GM21390 (cell line): ENCODE measurements at regions not wholly inside any gene's neighbourhood (a gene's known extent, or its start where the extent isn't known, plus 50 kb on each side); places are given as distances from the start of the nearest gene placed in this dataset.
"Not testable (repeated sequence)": the region's sequence is repeated elsewhere in the genome, so short reads cannot be mapped to it uniquely, and the experiment has no call there.

ENCODE experiments used
- ATAC-seq: cut with Tn5 transposase; IDR thresholded peaks from one replicate; pipeline ENCODE4 v1.9.1; 2021; ENCODE audit not compliant: unreplicated experiment

DNA sequence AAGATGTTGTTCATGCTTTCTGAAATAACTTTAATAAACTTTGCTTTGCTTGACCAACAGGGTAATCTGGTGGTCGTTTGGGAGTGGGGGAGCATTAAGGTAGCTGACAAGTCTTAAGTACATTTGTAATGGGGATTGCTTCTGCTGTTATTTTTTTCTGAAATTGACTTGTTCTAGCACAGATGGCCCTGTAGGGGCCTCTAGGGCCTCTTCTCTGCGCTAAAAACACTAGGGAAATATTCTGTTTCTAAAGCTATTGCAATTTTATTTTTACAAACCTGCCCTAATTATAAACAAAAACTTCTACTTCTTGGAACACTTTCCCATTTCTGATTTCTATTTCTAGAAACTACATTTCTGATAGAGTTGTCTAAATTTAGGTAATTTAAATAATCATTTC, 191.3 kb upstream of the KCNJ3 start:
- ATAC-seq = no peak

- no peak for ATAC-seq
Observed at GRCh38 chr2:154518872-154519271, 179.6 kb upstream of the KCNJ3 start.

GRCh38 chr2:154520951-154521350, 177.5 kb upstream of the KCNJ3 start:
- ATAC-seq = not testable (repeated sequence)

- no peak for ATAC-seq
Observed at GRCh38 chr2:154526234-154526633, 172.3 kb upstream of the KCNJ3 start.

- ATAC-seq = no peak
Observed at GRCh38 chr2:154527962-154528361, 170.5 kb upstream of the KCNJ3 start.

- no peak for ATAC-seq
Observed at GRCh38 chr2:154532004-154532403, 166.5 kb upstream of the KCNJ3 start.

- no peak for ATAC-seq
Observed at GRCh38 chr2:154532763-154533162, 165.7 kb upstream of the KCNJ3 start.

DNA sequence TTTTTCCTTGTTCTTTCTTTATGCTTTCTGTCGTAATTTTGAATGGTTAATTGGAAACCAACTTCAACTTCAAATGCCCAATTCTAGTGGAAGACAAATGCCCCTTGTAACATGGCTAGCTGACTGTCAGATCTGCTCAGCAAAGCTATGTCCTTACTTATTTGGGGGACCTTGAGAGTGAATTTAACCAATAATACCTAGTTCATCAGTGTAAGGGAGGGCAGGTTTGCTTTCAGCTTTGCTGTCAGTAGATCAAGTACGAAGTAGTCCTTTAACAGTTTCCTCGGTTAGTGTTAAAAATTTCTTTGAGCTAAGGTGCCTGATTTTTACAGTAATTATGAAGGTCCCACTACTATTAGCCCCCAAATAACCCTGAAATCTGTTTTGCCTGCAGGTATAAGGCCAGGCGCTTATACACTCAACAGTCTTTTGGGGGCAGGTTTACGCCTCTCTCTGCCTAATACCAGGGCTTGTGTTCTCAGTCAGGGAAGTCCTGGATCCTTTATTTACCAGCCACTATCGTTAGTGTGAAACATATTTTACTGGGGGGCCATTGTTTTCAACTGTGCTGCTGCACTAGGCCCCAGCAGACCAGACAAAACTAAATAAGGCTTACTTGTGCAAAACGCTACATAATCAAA, 165.1 kb upstream of the KCNJ3 start:
- ATAC-seq = no peak

- ATAC-seq = no peak
Observed at GRCh38 chr2:154537024-154537423, 161.5 kb upstream of the KCNJ3 start.

DNA sequence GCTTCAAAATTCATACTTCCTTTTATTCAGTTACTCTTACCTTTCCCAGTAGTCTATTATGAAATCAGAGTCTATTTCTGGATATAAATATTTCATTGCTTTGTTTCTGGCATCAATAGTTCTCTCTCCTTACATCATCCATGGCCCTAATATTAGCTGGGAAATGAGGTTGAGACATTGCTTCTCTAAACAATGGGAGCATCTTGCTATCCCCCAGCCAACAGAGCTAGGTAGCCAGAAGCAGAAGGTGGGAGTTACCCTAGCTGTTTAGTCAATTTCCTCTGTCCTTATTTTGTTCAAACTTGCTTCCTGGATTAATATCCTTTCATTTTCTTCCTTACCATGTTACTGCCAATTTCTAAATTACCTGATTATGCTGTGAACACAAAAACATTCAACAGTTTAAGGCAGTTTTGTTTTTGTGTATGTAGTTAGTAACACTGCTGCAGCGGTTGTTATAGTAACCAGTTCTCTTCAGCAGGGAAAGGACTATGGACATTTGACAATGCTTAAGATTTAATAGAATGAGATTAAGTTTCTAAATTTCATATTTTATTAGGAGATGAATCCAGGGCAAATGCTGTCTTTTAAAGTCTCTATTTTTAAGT, 160.5 kb upstream of the KCNJ3 start:
- no peak for ATAC-seq

- no peak for ATAC-seq
Observed at GRCh38 chr2:154546341-154546740, 152.2 kb upstream of the KCNJ3 start.

GRCh38 chr2:154549869-154550268, 148.6 kb upstream of the KCNJ3 start:
- no peak for ATAC-seq

DNA sequence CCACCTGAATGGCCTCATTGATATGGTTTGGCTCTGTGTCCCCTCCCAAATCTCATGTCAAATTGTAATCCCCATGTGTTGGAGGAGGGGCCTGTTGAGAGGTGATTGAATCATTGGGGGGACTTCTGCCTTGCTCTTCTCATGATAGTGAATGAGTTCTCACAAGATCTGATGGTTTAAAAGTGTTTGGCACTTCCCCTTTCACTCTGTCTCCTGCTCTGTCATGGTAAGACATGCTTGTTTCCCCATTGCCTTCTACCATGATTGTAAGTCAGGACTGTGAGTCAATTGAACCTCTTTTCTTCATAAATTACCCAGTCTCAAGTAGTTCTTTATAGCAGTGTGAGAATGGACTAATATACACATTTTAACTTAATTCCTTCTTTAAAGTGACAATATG, 146.8 kb upstream of the KCNJ3 start:
- no peak for ATAC-seq

DNA sequence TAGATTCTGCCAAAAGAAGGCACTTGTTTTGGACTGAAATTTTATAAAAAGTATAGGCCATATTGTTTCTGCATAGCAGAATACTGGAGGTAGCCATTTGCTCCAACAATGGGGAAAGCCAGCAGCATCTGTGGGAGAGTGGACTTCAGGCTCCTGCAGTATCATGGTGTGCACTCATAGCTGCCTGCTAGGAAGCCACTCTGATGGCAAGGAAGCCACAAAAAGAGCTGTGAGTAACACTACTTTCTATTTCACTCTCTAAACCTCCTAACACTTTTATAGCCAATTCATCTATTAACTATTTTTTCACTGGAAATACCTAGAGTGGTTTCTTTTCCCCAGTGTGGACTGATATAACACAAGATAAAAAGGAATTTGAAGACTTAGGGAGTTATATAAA, 144.4 kb upstream of the KCNJ3 start:
- ATAC-seq = peak; percentile 62

DNA sequence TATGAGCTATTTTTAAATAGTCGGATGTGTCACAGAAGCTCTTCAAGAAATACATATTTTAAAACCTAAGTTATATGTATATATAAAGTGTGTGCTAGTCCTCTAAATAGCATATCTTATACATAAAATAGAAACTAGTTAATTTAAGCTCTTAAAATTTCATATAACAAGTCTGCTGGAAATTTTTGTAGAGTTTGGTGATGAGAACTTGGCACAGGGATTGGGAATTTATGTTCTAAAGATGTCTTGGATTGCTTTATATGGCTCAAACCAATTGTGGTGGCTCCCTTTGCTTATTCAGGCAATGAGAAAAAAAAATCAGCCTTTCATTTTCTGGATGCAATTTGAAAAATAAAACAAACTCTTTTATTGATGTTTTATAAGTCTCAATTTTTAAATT, 142.8 kb upstream of the KCNJ3 start:
- ATAC-seq = no peak

- ATAC-seq = no peak
Observed at GRCh38 chr2:154556146-154556545, 142.3 kb upstream of the KCNJ3 start.

DNA sequence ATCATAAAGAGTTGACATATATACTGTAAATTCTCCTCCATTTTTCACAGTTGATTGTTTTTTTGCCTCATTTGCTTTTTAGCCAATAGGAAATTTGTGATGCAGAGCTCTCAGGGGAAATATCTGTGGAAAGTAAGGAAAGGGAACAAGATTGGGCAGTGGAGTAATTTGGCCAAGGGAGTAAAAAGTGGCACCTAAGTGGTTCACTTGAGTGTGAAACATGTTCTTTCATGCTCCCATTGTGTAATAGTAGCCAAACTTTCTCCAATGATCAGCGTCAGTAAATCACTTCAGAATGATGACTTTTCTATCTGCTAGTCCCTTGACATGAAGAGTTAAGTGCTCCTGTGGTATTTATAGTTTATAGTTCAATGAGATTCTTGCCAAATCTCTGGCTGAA, 141.9 kb upstream of the KCNJ3 start:
- ATAC-seq = no peak

GRCh38 chr2:154557906-154558305, 140.6 kb upstream of the KCNJ3 start:
- ATAC-seq = no peak

DNA sequence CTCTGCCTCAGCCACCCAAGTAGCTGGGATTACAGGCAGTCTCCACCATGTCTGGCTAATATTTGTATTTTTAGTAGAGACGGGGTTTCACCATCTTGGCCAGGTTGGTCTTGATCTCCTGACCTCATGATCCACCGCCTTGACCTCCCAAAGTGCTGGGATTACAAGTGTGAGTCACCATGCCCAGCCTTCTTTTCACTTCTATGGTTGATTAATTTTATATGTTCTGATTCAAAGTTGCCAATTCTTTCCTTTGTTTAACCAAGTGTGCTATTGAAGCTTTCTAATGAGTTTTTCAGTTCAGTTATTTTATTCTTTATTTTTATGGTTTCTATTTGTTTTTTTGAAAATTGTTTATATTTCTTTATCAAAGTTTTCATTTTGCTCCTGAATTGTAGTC, 133.1 kb upstream of the KCNJ3 start:
- no peak for ATAC-seq

GRCh38 chr2:154568413-154568812, 130.1 kb upstream of the KCNJ3 start:
- no peak for ATAC-seq

DNA sequence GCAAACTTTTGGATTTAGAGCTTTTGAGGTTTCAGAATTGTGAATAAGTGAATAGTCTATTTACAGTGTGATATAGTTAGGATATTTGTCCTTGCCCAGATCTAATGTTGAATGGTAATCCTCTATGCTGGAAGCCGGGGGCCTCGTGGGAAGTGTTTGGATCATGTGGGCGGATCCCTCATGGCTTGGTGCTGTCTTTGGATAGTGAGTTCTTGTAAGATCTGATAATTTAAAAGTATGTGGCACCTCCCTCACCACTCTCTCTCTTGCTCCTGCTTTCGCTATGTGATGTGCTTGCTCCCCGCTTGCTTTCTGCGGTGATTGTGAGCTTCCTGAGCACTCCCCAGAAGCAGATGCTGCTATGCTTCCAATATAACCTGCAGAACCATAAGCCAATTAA, 128.0 kb upstream of the KCNJ3 start:
- ATAC-seq = no peak

GRCh38 chr2:154576699-154577098, 121.8 kb upstream of the KCNJ3 start:
- not testable (repeated sequence) for ATAC-seq

- ATAC-seq = no peak
Observed at GRCh38 chr2:154577390-154577789, 121.1 kb upstream of the KCNJ3 start.
